HG02623 (cell line): ENCODE measurements at regions not wholly inside any gene's neighbourhood (a gene's known extent, or its start where the extent isn't known, plus 50 kb on each side); places are given as distances from the start of the nearest gene placed in this dataset.
A peak's percentile ranks its signal among the peaks of the same experiment; 100 is the strongest.

ENCODE experiments used
- ATAC-seq: cut with Tn5 transposase; IDR thresholded peaks from one replicate; pipeline ENCODE4 v1.9.1; 2021; ENCODE audit warnings: moderate library complexity; ENCODE audit not compliant: unreplicated experiment

GRCh38 chr4:119722670-119723069 is 94.1 kb upstream of the PDE5A start:
- no peak for ATAC-seq

- no peak for ATAC-seq
Observed at GRCh38 chr4:119721878-119722277, 93.3 kb upstream of the PDE5A start.

- no peak for ATAC-seq
Observed at GRCh38 chr4:119715490-119716445, 87.2 kb upstream of the PDE5A start.

- ATAC-seq, result no peak
Observed at GRCh38 chr4:119709418-119709817, 80.8 kb upstream of the PDE5A start.

GRCh38 chr4:119707336-119707735 is 78.7 kb upstream of the PDE5A start:
- no peak for ATAC-seq

- ATAC-seq, result no peak
Observed at GRCh38 chr4:119706804-119707203, 78.2 kb upstream of the PDE5A start.

- peak; percentile 72 for ATAC-seq
Observed at GRCh38 chr4:119697887-119698393, 69.3 kb upstream of the PDE5A start.

- no peak for ATAC-seq
Observed at GRCh38 chr4:119696963-119697362, 68.4 kb upstream of the PDE5A start.

GRCh38 chr4:119695216-119695615 is 66.6 kb upstream of the PDE5A start:
- ATAC-seq, result no peak

GRCh38 chr4:119693126-119693525 is 64.5 kb upstream of the PDE5A start:
- ATAC-seq, result no peak

GRCh38 chr4:119692001-119692400 is 63.4 kb upstream of the PDE5A start:
- ATAC-seq, result no peak

GRCh38 chr4:119690871-119691270 is 62.3 kb upstream of the PDE5A start:
- ATAC-seq, result no peak

GRCh38 chr4:119688446-119688845 is 59.8 kb upstream of the PDE5A start:
- ATAC-seq, result no peak

GRCh38 chr4:119684463-119684862 is 55.9 kb upstream of the PDE5A start:
- no peak for ATAC-seq

GRCh38 chr4:119683518-119683917 is 54.9 kb upstream of the PDE5A start:
- no peak for ATAC-seq

- no peak for ATAC-seq
Observed at GRCh38 chr4:119682099-119682498, 53.5 kb upstream of the PDE5A start.

- no peak for ATAC-seq
Observed at GRCh38 chr4:119679251-119679650, 50.6 kb upstream of the PDE5A start.

GRCh38 chr4:119678761-119679160 is 50.2 kb upstream of the PDE5A start:
- no peak for ATAC-seq
